ENCODE measurements at regions not wholly inside any gene's neighbourhood (a gene's known extent, or its start where the extent isn't known, plus 50 kb on each side); places are given as distances from the start of the nearest gene placed in this dataset.

DNA sequence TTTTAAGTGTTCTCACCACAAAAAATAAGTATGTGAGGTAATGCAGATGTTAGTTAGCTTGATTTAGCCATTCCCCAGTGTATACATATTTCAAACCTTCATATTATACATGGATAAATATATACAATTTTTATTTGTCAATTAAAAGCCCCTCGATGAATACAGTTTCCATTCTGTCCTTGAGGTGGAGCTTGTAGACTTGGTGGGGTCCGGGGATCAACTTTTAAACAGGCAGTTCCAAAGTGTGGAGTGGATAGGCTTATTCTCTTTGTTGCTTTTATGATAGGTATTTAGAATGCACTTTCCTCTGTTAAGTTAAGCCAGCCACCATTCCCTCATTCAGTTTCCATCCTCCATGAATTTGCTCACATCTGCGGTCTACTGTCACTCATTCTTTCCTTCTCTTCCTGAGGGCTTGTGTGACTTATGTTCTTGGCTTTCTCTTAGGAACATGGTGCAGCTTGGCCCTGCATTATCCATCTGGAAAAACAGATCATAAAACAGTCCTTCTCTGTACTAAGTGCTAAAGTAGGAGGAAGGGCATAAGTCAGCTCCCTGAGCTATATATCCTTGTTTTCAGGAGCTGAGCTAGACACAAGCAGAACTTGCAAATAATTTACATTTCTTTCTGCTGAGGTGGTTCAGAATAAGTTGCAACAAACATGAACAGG, 149.1 kb downstream of the NFKBIZ start:
- H3K27ac ChIP-seq = no peak overlapping the region
- H3K4me3 ChIP-seq = no peak overlapping the region
- H3K36me3 ChIP-seq = no peaks in the 10 kb centered on the region
- intact Hi-C loops (cut with DNase I) = no loop called here
- ATAC-seq (no peak), DNase-seq (no peak)
- no peak for TF ChIP-seq POLR2A (IDR thresholded peaks at IDR 0.05)
- TF ChIP-seq CTCF (IDR thresholded peaks at IDR 0.05) = no peak
- H3K27me3 ChIP-seq = no peaks in the 10 kb centered on the region
- H3K4me1 ChIP-seq = no peaks in the 10 kb centered on the region
- 79% methylated on average over 3 of the region's 3 CpGs for WGBS (ENCODE audit: insufficient coverage, low coverage, low lambda C conversion rate, missing lambda C conversion rate)
- no peaks in the 10 kb centered on the region for H3K9me3 ChIP-seq

DNA sequence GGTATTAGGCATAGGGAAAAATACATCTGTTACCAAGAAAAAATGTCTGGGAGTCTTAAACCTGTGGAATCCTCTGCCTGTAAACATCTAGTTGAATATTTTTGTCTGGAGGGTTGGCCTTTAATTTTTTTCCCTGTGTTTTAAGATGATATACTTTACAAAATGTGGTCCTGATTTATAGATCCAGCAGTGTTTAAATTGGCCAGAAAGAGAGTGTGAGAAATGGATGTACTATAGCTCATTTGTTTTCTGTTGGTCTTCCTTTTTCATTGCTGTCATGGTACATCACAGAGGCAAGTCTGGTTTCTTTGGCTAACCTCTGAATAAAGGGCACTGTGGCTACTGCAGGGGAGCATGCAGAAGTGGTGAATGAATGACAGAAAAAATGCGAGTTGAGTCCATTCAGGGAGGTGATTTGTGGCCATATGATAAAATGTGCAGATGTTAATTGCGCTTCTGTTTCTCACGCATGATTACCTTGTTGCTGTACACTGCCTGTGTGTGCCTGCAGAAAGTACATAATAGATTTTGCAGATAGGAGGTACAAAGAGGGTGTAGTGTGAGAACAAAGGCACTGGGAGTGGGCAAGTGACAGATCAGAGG, 150.0 kb downstream of the NFKBIZ start:
- no peak overlapping the region for H3K27ac ChIP-seq
- H3K27me3 ChIP-seq = no peaks in the 10 kb centered on the region
- intact Hi-C loops (cut with DNase I) = no loop called here
- TF ChIP-seq POLR2A (IDR thresholded peaks at IDR 0.05) = no peak
- TF ChIP-seq CTCF (IDR thresholded peaks at IDR 0.05) = no peak
- 90% methylated on average over 3 of the region's 3 CpGs for WGBS (ENCODE audit: insufficient coverage, low coverage, low lambda C conversion rate, missing lambda C conversion rate)
- no peaks in the 10 kb centered on the region for H3K9me3 ChIP-seq
- H3K4me1 ChIP-seq = no peaks in the 10 kb centered on the region
- no peak for ATAC-seq
- no peak for DNase-seq
- no peaks in the 10 kb centered on the region for H3K36me3 ChIP-seq
- no peak overlapping the region for H3K4me3 ChIP-seq

DNA sequence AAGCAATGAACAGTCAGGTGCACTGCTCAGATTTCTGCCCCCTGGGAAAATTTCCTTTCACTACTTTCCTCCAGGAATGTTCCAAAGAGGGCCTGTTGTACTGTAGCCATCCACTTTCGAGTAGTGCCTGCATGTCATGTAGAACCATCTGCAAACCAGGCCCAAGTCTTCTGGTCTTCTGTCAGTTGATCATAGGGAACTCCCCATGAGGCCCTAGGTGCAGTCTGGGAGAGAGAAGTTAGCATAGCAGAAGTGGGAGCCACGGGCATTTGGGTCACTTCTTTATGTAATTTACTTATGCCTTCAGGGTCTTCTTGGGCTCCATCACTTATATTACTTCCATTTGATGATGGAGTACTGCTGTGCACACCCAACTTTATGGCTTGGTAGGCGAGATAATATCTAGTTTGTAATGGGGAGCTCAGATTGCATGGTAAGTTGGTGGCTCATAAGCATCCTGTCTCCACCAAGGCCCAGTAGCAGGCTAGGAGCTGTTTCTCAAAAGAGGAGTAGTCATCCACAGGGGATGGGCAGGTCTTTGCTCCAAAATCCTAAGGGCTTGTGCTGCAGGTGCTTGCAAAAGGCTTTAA, 151.4 kb downstream of the NFKBIZ start:
- Histone ChIP-seq H3K36me3 (no peaks in the 10 kb centered on the region), H3K27me3 (no peaks in the 10 kb centered on the region), H3K4me3 (no peak overlapping the region), H3K9me3 (no peaks in the 10 kb centered on the region), H3K4me1 (no peaks in the 10 kb centered on the region), H3K27ac (no peak overlapping the region)
- intact Hi-C loops (cut with DNase I) = no loop called here
- DNase-seq (no peak), ATAC-seq (no peak)
- WGBS (ENCODE audit: insufficient coverage, low coverage, low lambda C conversion rate, missing lambda C conversion rate) = 87% methylated on average over 2 of the region's 3 CpGs
- TF ChIP-seq POLR2A (IDR thresholded peaks at IDR 0.05) = no peak
- TF ChIP-seq CTCF (IDR thresholded peaks at IDR 0.05) = no peak

GRCh38 chr3:102002056-102002455, 152.7 kb downstream of the NFKBIZ start:
- H3K36me3 ChIP-seq = no peaks in the 10 kb centered on the region
- no peak overlapping the region for H3K27ac ChIP-seq
- H3K4me3 ChIP-seq = no peak overlapping the region
- H3K9me3 ChIP-seq = no peaks in the 10 kb centered on the region
- 83% methylated on average over 1 of the region's 1 CpG for WGBS (ENCODE audit: insufficient coverage, low coverage, low lambda C conversion rate, missing lambda C conversion rate)
- no peaks in the 10 kb centered on the region for H3K27me3 ChIP-seq
- no peaks in the 10 kb centered on the region for H3K4me1 ChIP-seq
- TF ChIP-seq CTCF (IDR thresholded peaks at IDR 0.05) = no peak
- no peak for ATAC-seq
- no peak for DNase-seq
- intact Hi-C loops (cut with DNase I) = no loop called here

Data from right lobe of liver (tissue), 6 donors.